SK-N-SH treated with all-trans-retinoic acid at 6 μM for 48 hours (cell line): ENCODE measurements at regions not wholly inside any gene's neighbourhood (a gene's known extent, or its start where the extent isn't known, plus 50 kb on each side); places are given as distances from the start of the nearest gene placed in this dataset.

Experiments
- ARNTL ChIP-seq: fragments of 450-650 bp; formaldehyde crosslinking; IDR thresholded peaks from 2 replicates; pipeline ENCODE4 v1.5.0; 2020; ENCODE audit warnings: low read depth, mild to moderate bottlenecking, moderate library complexity, borderline replicate concordance
- CREB5 ChIP-seq: fragments of 250-450 bp; sonication (Bioruptor Pico); IDR thresholded peaks from 2 replicates; pipeline ENCODE4 v1.5.1; 2020; ENCODE audit warnings: low read depth, mild to moderate bottlenecking, moderate library complexity
- ESRRG ChIP-seq: fragments of 250-450 bp; sonication (Bioruptor Pico); IDR thresholded peaks from 2 replicates; pipeline ENCODE4 v1.6.1; 2021; ENCODE audit warnings: mild to moderate bottlenecking
- OSR1 ChIP-seq: fragments of 250-450 bp; sonication (Bioruptor Pico); IDR thresholded peaks from 2 replicates; pipeline ENCODE4 v1.8.0; 2022; ENCODE audit warnings: moderate library complexity, mild to moderate bottlenecking, inconsistent platforms
- PATZ1 ChIP-seq: fragments of 250-450 bp; sonication (Bioruptor Pico); IDR thresholded peaks from 2 replicates; pipeline ENCODE4 v1.8.0; 2020; ENCODE audit warnings: mild to moderate bottlenecking, moderate library complexity, borderline replicate concordance
- SNAI2 ChIP-seq: fragments of 250-450 bp; sonication (Bioruptor Pico); IDR thresholded peaks from 2 replicates; pipeline ENCODE4 v1.5.0; 2020; ENCODE audit warnings: mild to moderate bottlenecking, moderate library complexity
- TOX ChIP-seq: fragments of 250-450 bp; sonication (Bioruptor Pico); IDR thresholded peaks from 2 replicates; pipeline ENCODE4 v1.8.0; 2021; ENCODE audit warnings: mild to moderate bottlenecking, moderate library complexity, borderline replicate concordance
- TSHZ2 ChIP-seq: fragments of 250-450 bp; sonication (Bioruptor Pico); IDR thresholded peaks from 2 replicates; pipeline ENCODE4 v1.5.0; 2020; ENCODE audit warnings: mild to moderate bottlenecking, moderate library complexity
- ZFP3 ChIP-seq: fragments of 250-450 bp; sonication (Bioruptor Pico); IDR thresholded peaks from 2 replicates; pipeline ENCODE4 v1.5.0; 2020; ENCODE audit warnings: mild to moderate bottlenecking, moderate library complexity

- no peak for TF ChIP-seq ESRRG (CRISPR knock-in tag)
- TF ChIP-seq PATZ1 (CRISPR knock-in tag), result no peak
- no peak for TF ChIP-seq ARNTL (CRISPR knock-in tag)
- no peak for TF ChIP-seq CREB5 (CRISPR knock-in tag)
- no peak for TF ChIP-seq OSR1
- no peak for TF ChIP-seq ZFP3
- no peak for TF ChIP-seq TSHZ2 (CRISPR knock-in tag)
- no peak for TF ChIP-seq SNAI2 (CRISPR knock-in tag)
- TF ChIP-seq TOX, result no peak
These were observed 146.2 kb upstream of the PLCXD3 start for GRCh38 chr5:41656597-41656996.
